HepG2 (cell line): ENCODE measurements at regions not wholly inside any gene's neighbourhood (a gene's known extent, or its start where the extent isn't known, plus 50 kb on each side); places are given as distances from the start of the nearest gene placed in this dataset.

Experiments used
- ARID2 ChIP-seq: sonication (generic); formaldehyde crosslinking; IDR thresholded peaks from 2 replicates; pipeline ENCODE4 v1.8.1; 2022; ENCODE audit warnings: mild to moderate bottlenecking, missing genetic modification reagents, borderline replicate concordance
- CAMTA2 ChIP-seq: sonication (generic); formaldehyde crosslinking; IDR thresholded peaks from 2 replicates; pipeline ENCODE4 v1.4.0; 2020; ENCODE audit warnings: mild to moderate bottlenecking, missing genetic modification reagents, borderline replicate concordance
- CBX5 ChIP-seq: sonication (generic); formaldehyde crosslinking; IDR thresholded peaks from 2 replicates; pipeline ENCODE4 v1.4.0; 2020; ENCODE audit warnings: missing genetic modification reagents, borderline replicate concordance
- CC2D1A ChIP-seq: sonication (generic); formaldehyde crosslinking; IDR thresholded peaks from 2 replicates; pipeline ENCODE4 v1.8.1; 2023; ENCODE audit warnings: mild to moderate bottlenecking, missing genetic modification reagents
- FOXK1 ChIP-seq: sonication (generic); formaldehyde crosslinking; IDR thresholded peaks from 2 replicates; pipeline ENCODE4 v1.4.0; 2020; ENCODE audit warnings: low read depth, missing genetic modification reagents, borderline replicate concordance
- GATAD1 ChIP-seq: IDR thresholded peaks from 2 replicates; pipeline ENCODE4 v1.6.1; 2016; ENCODE audit warnings: missing genetic modification reagents, missing compliant biosample characterization
- MXD1 ChIP-seq: sonication (generic); formaldehyde crosslinking; IDR thresholded peaks from 2 replicates; pipeline ENCODE4 v1.4.0; 2020; ENCODE audit warnings: mild to moderate bottlenecking, missing genetic modification reagents
- NR2F1 ChIP-seq, 2 experiments: fragments of 450-650 bp in 1 of 2; formaldehyde crosslinking in 1 of 2; IDR thresholded peaks; 2 replicates each; pipeline versions ENCODE4 v1.5.0 to v1.6.1; 2016 to 2020; ENCODE audit warnings: mild to moderate bottlenecking in 1 of 2, missing compliant biosample characterization in 1 of 2, missing genetic modification reagents in 1 of 2, moderate library complexity in 1 of 2
- RFX3 ChIP-seq: IDR thresholded peaks from 2 replicates; pipeline ENCODE4 v1.6.1; 2016; ENCODE audit warnings: missing biosample characterization, missing genetic modification reagents
- SAP130 ChIP-seq: IDR thresholded peaks from 2 replicates; pipeline ENCODE4 v1.6.1; 2016; ENCODE audit warnings: low read depth
- SMAD9 ChIP-seq: sonication (generic); formaldehyde crosslinking; IDR thresholded peaks from 2 replicates; pipeline ENCODE4 v1.5.1; 2020; ENCODE audit warnings: mild to moderate bottlenecking, missing genetic modification reagents
- SRSF4 ChIP-seq: fragments of 200-400 bp; formaldehyde crosslinking; IDR thresholded peaks from one replicate; pipeline ENCODE4 v1.6.1; 2018; ENCODE audit warnings: mild to moderate bottlenecking, low read depth, low read length, moderate library complexity; ENCODE audit not compliant: poor library complexity, severe bottlenecking
- STAT5B ChIP-seq: sonication (generic); formaldehyde crosslinking; IDR thresholded peaks from 2 replicates; pipeline ENCODE4 v1.4.0; 2020; ENCODE audit warnings: missing genetic modification reagents
- TRIM22 ChIP-seq: fragments of 450-650 bp; IDR thresholded peaks from 2 replicates; pipeline ENCODE4 v1.6.1; 2017
- ZBTB1 ChIP-seq: sonication (generic); formaldehyde crosslinking; IDR thresholded peaks from 2 replicates; pipeline ENCODE4 v1.4.0; 2020; ENCODE audit warnings: missing genetic modification reagents, borderline replicate concordance
- ZBTB42 ChIP-seq: sonication (generic); formaldehyde crosslinking; IDR thresholded peaks from 2 replicates; pipeline ENCODE4 v1.5.0; 2020; ENCODE audit warnings: mild to moderate bottlenecking, missing genetic modification reagents
- ZFP36L2 ChIP-seq: sonication (generic); formaldehyde crosslinking; IDR thresholded peaks from 2 replicates; pipeline ENCODE4 v1.4.0; 2020; ENCODE audit warnings: missing genetic modification reagents
- ZFP82 ChIP-seq: sonication (generic); formaldehyde crosslinking; IDR thresholded peaks from 2 replicates; pipeline ENCODE4 v1.5.1; 2020; ENCODE audit warnings: mild to moderate bottlenecking, missing genetic modification reagents, borderline replicate concordance
- ZHX2 ChIP-seq, 2 experiments: sonication (generic) in 1 of 2; formaldehyde crosslinking in 1 of 2; IDR thresholded peaks; 2 replicates each; pipeline versions ENCODE4 v1.6.1 to v1.9.0; 2014 to 2022; ENCODE audit warnings: antibody characterized with exemption in 1 of 2, borderline replicate concordance in 1 of 2, inconsistent platforms in 1 of 2, low read depth in 1 of 2, missing genetic modification reagents in 1 of 2
- ZNF121 ChIP-seq: sonication (generic); formaldehyde crosslinking; IDR thresholded peaks from 2 replicates; pipeline ENCODE4 v1.5.0; 2020; ENCODE audit warnings: mild to moderate bottlenecking, missing genetic modification reagents
- ZNF207 ChIP-seq: fragments of 450-650 bp; IDR thresholded peaks from 2 replicates; pipeline ENCODE4 v1.6.1; 2016; ENCODE audit warnings: antibody characterized with exemption, borderline replicate concordance
- ZNF354B ChIP-seq: sonication (generic); formaldehyde crosslinking; IDR thresholded peaks from 2 replicates; pipeline ENCODE4 v1.8.0; 2022; ENCODE audit warnings: mild to moderate bottlenecking, missing genetic modification reagents
- ZNF720 ChIP-seq: sonication (generic); formaldehyde crosslinking; IDR thresholded peaks from 2 replicates; pipeline ENCODE4 v1.4.0; 2020; ENCODE audit warnings: missing genetic modification reagents
- ZNF761 ChIP-seq: sonication (generic); formaldehyde crosslinking; conservative IDR thresholded peaks from 2 replicates; pipeline ENCODE4 v1.4.0; 2020; ENCODE audit warnings: mild to moderate bottlenecking, missing genetic modification reagents
- ZNF850 ChIP-seq: sonication (generic); formaldehyde crosslinking; conservative IDR thresholded peaks from 2 replicates; pipeline ENCODE4 v1.9.0; 2021; ENCODE audit warnings: mild to moderate bottlenecking, missing genetic modification reagents
- ZNF879 ChIP-seq: sonication (generic); formaldehyde crosslinking; IDR thresholded peaks from 2 replicates; pipeline ENCODE4 v1.8.1; 2023; ENCODE audit warnings: missing genetic modification reagents

GRCh38 chr20:5689463-5689862, 60.7 kb upstream of the SHLD1 start (continued):
- no peak for TF ChIP-seq TRIM22
- no peak for TF ChIP-seq SRSF4
- no peak for TF ChIP-seq ZFP36L2 (CRISPR knock-in tag)
- TF ChIP-seq ZNF354B (CRISPR knock-in tag) = no peak
- TF ChIP-seq NR2F1 (CRISPR knock-in tag; IDR thresholded peaks at IDR 0.05) = no peak
- TF ChIP-seq ZNF761 (CRISPR knock-in tag) = 0 out of 2 replicates have a peak, but pooled peaks have one; percentile 24
- no peak for TF ChIP-seq ZBTB42
- no peak for TF ChIP-seq MXD1
- no peak for TF ChIP-seq RFX3 (CRISPR knock-in tag)
- no peak for TF ChIP-seq CAMTA2
- no peak for TF ChIP-seq ZHX2 (IDR thresholded peaks at IDR 0.05; ENCODE audit: low read depth)
- no peak for TF ChIP-seq ZHX2 (CRISPR knock-in tag; IDR thresholded peaks at IDR 0.05; ENCODE audit: borderline replicate concordance)
- no peak for TF ChIP-seq SMAD9 (CRISPR knock-in tag)
- no peak for TF ChIP-seq ZNF207
- TF ChIP-seq ZNF720 (CRISPR knock-in tag) = no peak
- TF ChIP-seq CC2D1A = 0 out of 2 replicates have a peak, but pooled peaks have one; percentile 83
- no peak for TF ChIP-seq CBX5 (CRISPR knock-in tag)
- TF ChIP-seq ZNF879 (CRISPR knock-in tag) = no peak
- TF ChIP-seq ZNF121 (CRISPR knock-in tag) = no peak
- 0 out of 2 replicates have a peak, but pooled peaks have one; percentile 44 for TF ChIP-seq ZBTB1
- peak; percentile 94; the same call in 1 of the 2 replicates for TF ChIP-seq FOXK1
- no peak for TF ChIP-seq ARID2 (CRISPR knock-in tag)
- peak; percentile 51; the same call in 1 of the 2 replicates for TF ChIP-seq GATAD1
- no peak for TF ChIP-seq ZFP82 (CRISPR knock-in tag)
- no peak for TF ChIP-seq STAT5B (CRISPR knock-in tag)
- peak; percentile 79 for TF ChIP-seq SAP130 (CRISPR knock-in tag)
- TF ChIP-seq ZNF850 (CRISPR knock-in tag) = no peak
